ENCODE measurements at regions not wholly inside any gene's neighbourhood (a gene's known extent, or its start where the extent isn't known, plus 50 kb on each side); places are given as distances from the start of the nearest gene placed in this dataset.

- TF ChIP-seq CTCF (IDR thresholded peaks at IDR 0.05) = no peak
Observed at GRCh38 chr3:13696699-13697098, 147.8 kb downstream of the FBLN2 start.

GRCh38 chr3:13693441-13693840 lies 144.5 kb downstream of the FBLN2 start:
- no peaks in the 10 kb centered on the region for H3K9me3 ChIP-seq
- no peaks in the 10 kb centered on the region for H3K36me3 ChIP-seq
- no peak overlapping the region for H3K27ac ChIP-seq
- H3K4me3 ChIP-seq = no peak overlapping the region
- no peak for DNase-seq
- peaks cover 0 to 18% of the 10 kb centered on the region in 2 donors for H3K27me3 ChIP-seq
- no peaks in the 10 kb centered on the region for H3K4me1 ChIP-seq
- TF ChIP-seq CTCF (IDR thresholded peaks at IDR 0.05) = no peak
- intact Hi-C loops (cut with DNase I) = no loop called here
- no peak for ATAC-seq

More at GRCh38 chr3:13696699-13697098, 147.8 kb downstream of the FBLN2 start:
- no peaks in the 10 kb centered on the region for H3K36me3 ChIP-seq
- no peaks in the 10 kb centered on the region for H3K9me3 ChIP-seq
- peaks cover 0 to 21% of the 10 kb centered on the region in 2 donors for H3K27me3 ChIP-seq
- no peak for ATAC-seq
- no peaks in the 10 kb centered on the region for H3K4me1 ChIP-seq
- no peak overlapping the region for H3K4me3 ChIP-seq
- H3K27ac ChIP-seq = no peak overlapping the region
- intact Hi-C loops (cut with DNase I) = no loop called here
- DNase-seq = no peak

- Histone ChIP-seq H3K27me3 (peaks cover 0 to 13% of the 10 kb centered on the region in 2 donors), H3K36me3 (no peaks in the 10 kb centered on the region), H3K4me3 (no peak overlapping the region), H3K27ac (no peak overlapping the region), H3K9me3 (no peaks in the 10 kb centered on the region), H3K4me1 (no peaks in the 10 kb centered on the region)
- DNase-seq = no peak
- no peak for TF ChIP-seq CTCF (IDR thresholded peaks at IDR 0.05)
- intact Hi-C loops (cut with DNase I) = no loop called here
- ATAC-seq = no peak
Observed at GRCh38 chr3:13690636-13691035, 141.7 kb downstream of the FBLN2 start.

DNA sequence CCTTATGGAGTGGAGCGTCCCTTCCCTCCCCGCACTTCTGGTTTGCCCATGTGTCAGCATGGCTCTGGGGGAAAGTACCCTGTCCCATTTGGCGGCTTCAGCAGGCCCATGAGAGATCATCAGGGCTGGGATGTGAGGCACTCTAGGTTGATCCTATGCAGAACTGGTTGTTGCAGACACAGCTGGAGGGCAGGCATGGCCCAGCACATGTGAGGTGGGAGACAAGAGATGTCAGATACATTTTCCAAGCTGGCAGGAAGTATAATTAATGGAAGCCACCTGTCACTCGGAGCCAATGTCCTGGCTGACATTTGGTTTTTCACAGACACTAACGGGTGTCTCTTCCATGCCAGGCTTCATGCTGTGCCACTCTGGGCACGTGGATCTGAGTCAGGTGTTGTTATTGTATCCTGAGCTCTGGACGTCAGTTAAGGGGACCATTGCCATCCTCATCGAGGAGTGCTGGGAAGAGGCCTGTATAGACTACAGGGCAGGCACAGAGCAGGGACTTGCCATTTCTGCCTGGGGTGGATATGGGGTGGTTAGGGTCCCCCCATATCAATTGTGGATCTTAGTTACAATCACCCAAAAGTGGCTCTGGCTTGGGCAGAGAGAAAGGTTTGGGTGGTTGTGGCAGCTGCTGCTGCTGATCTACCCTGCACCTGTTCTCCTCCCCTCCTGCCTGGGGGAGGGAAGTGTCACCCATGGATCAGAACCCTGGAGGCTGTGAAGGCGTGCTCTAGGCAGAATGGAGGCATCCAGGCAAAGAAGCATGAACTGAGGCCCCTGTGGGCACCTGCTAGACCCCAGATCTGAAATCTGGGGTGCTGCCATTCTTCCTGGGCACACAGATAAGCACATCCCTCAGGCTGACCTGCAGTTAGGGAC lies 140.7 kb downstream of the FBLN2 start:
- Histone ChIP-seq H3K36me3 (no peaks in the 10 kb centered on the region), H3K27ac (no peak overlapping the region), H3K4me3 (no peak overlapping the region), H3K9me3 (no peaks in the 10 kb centered on the region), H3K4me1 (no peaks in the 10 kb centered on the region), H3K27me3 (peaks cover 0 to 16% of the 10 kb centered on the region in 2 donors)
- no peak for ATAC-seq
- no peak for TF ChIP-seq CTCF (IDR thresholded peaks at IDR 0.05)
- intact Hi-C loops (cut with DNase I) = no loop called here
- DNase-seq = no peak

- no peak overlapping the region for H3K4me3 ChIP-seq
- ATAC-seq = no peak
- no peak overlapping the region for H3K27ac ChIP-seq
- intact Hi-C loops (cut with DNase I) = no loop called here
- no peak for DNase-seq
- no peaks in the 10 kb centered on the region for H3K4me1 ChIP-seq
- no peak for TF ChIP-seq CTCF (IDR thresholded peaks at IDR 0.05)
- H3K36me3 ChIP-seq = no peaks in the 10 kb centered on the region
- peaks cover 0 to 21% of the 10 kb centered on the region in 2 donors for H3K27me3 ChIP-seq
- H3K9me3 ChIP-seq = no peaks in the 10 kb centered on the region
Observed at GRCh38 chr3:13688824-13689223, 139.9 kb downstream of the FBLN2 start.
